C1 segment of cervical spinal cord (tissue), 14 donors: ENCODE measurements at regions not wholly inside any gene's neighbourhood (a gene's known extent, or its start where the extent isn't known, plus 50 kb on each side); places are given as distances from the start of the nearest gene placed in this dataset.
A peak's percentile ranks its signal among the peaks of the same experiment; 100 is the strongest.

Experiments
- DNase-seq, 14 donors: peaks; one replicate each; lab custom pipeline; 2025; lab: John Stamatoyannopoulos, UW

DNA sequence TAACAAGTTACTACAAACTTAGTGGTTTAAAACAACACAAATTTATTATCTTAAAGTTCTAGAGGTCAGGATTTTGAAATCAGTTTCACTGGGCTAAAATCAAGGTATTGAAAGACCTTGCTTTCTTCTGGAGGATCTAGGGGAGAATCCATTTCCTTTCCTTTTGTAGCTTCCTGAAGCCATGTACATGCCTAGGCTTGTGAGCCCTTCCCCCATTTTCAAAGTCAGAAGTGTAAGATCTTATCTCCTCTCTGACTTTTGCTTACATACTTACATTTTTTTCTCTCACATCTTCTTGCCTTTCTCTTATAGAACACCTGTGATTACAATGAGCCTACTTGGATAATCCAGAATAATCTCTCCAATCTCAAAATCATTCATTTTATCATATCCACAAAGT is 78.7 kb upstream of the MBOAT2 start:
- DNase-seq, result no peak

DNA sequence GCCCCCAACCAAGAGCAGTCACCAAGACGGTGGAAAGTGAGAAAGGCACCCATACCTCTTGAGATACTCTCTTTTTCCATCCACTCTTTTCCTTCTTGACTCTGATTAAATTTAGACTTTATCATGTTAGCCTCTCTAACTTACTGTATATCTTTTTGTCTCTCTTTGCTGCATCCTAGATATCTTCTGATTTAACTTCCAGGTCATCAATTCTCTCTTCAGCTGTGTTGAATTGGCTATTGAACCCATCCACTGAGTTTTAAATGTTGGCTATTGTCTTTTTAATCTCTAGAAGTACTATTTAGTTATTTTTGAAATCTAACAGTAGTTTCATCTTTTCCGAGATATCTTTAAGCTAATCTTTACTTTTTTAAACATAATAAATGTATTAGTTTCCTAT is 78.3 kb upstream of the MBOAT2 start:
- DNase-seq, result no peak

DNA sequence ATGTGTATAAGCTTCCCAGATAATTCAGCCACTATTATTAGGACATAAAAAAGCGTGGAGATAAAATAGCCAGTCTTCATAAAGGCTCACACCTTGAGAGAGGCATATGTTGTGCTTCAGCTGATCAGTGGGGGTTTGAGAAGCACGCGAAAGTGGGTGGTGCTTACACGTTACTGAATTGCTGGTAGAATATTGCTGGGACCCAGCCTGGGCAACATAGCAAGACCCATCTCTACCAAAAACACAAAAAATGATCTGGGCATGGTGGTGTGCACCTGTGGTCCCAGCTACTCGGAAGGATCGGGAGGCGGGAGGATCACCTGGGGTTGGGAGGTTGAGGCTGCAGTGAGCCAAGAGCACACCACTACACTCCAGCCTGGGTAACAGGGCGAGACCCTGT is 74.9 kb upstream of the MBOAT2 start:
- no peak for DNase-seq

DNA sequence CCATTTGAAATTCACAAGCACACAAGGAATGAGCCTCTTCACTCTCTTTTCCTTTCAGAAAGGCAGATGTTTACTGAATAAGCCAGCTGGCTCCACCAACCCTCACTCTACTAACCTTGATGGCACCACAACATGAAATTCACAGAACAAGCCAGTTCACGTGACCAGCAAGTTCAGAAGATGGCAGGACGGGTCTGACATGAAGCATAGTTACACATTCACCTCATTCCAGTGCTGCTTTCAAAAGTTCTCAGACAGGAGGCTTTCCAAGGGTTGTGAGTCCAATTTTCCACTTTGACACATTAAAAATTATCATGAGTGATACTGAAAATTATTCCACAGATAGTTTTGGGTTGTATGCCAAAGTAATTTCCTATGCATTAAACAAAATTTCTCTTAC is 74.2 kb upstream of the MBOAT2 start:
- DNase-seq, result no peak

DNA sequence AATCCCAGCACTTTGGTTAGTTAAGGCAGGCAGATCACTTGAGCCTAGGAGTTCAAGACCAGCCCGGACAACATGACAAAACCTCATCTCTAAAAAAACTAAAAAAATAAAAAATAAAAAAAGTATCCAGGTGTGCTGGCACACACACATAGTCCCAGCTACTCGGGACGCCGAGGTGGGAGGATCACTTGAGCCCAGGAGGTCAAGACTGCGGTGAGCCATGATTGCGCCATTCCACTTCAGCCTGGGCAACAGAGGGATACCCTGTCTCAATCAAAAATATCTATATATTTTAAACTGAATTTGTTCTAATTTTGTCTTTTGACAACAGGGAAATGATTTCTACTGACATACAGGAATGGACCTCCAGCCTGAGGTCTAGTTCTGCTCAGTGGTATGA is 73.3 kb upstream of the MBOAT2 start:
- DNase-seq, result no peak

DNA sequence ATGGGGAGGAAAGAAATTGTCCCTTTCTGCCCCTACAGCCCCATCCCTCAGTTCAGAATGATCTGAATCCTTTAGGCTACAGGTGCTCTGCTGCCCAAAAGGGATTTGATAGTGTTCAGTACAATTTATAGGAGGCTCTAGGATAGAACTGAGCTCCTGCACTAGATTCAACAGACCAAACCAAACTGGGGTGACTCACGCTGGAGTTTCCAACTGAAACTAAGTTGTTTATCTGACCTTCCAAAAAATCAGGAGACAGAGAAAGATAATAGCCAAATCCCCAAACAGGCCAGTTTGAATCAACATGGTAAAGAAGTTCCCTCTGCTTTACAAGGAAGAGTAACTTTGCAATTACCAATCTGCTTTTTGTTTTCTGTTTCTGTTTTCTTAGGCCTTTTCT is 72.7 kb upstream of the MBOAT2 start:
- no peak for DNase-seq

DNA sequence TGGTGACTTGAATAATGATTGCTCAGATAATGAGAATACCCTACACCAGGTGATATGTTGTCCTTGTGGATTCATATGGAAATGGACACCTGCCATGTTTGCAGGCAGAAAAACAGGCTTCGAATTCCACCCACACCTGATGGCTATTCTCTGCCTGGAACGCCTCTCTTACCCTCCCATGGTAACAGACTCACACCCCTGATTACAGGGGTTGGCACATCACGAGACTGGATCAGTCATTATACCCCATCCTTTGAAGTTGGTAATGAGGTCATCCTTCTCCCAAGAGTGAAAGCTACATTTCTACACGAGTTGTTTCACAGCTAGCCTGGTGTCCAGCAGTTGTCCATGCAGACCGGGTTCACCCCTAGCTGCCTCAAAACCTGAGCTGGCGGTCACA is 71.4 kb upstream of the MBOAT2 start:
- no peak for DNase-seq

DNA sequence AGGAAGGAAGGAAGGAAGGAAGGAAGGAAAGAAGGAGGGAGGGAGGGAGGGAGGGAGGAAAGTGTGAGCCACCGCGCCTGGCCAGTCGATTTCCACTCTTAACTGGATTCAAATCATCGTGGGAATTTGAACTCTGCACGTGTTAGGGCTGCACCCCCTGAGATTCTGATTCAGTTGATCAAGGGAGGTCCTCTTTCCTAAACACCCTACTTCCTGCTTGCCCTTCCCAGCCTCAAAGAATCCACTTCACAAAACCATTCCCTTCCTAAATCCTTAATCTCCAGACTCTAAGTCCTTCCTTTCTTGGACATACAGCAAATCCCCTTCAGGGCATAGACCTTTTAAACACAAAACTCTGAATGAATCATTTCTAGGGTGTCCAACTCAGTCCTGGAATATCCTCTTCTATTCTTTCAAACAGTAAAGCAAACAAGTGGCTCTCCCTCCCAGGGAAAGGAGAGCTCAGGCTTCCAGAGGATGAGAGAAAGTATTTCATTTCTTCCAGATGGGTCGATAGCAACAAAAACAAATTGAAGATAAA is 68.2 kb upstream of the MBOAT2 start:
- DNase-seq, result no peak

DNA sequence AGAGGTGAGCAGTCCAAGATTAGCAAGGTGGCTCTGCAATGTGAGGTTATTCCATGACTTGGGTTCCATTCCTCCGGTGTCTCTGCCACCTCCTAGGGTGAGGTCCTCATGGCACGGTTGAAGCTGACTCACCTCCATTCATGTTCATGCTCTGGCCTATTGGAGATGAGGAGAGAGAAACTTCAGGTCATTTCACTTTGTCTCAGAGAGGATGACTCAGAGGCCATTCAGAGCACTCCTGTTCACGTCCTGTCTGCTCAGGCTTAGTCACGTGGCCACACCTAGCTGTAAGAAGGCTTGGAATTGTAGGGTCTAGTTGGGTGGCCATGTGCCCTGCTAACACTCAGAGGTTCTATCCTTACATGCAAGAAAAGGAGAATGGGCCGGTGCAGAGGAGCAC is 67.5 kb upstream of the MBOAT2 start:
- no peak for DNase-seq

DNA sequence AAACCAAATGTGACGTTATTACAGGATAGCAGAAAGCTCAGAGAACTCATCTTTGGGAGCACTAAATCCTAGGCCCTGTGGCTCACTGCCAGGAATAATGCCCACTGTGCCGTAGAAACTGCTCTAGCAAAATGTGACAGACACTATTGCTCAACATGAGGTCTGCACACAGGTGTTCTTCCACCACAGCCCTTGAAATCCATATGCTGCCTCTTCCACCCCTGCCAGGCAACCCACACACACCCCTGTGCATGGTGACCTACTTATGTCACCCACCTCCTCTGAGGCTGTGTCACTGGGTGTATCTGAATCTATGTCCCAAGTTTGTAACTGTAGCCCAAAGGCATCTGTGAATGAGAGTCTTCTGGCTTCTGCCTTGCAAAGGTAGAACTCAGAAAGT is 66.1 kb upstream of the MBOAT2 start:
- DNase-seq, result peak in 1 of 14 donors; percentile 14

DNA sequence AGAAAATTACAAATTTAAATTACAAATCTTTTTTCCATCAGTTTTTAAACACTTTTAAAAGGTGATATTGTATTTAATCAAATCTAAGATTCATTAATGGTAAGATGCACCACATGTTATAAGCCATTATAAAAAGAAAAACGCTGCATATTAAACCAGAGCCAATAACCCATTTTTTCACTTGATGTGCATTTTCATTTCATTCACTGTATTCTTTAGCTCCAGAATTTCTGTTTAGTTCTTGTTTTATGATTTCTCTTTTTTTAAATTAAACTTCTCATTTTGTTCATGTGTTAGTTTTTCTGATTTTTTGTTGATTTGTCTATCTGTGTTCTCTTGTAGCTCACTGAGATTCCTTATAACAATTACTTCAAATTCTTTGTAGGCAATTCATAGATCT is 62.4 kb upstream of the MBOAT2 start:
- DNase-seq, result no peak

DNA sequence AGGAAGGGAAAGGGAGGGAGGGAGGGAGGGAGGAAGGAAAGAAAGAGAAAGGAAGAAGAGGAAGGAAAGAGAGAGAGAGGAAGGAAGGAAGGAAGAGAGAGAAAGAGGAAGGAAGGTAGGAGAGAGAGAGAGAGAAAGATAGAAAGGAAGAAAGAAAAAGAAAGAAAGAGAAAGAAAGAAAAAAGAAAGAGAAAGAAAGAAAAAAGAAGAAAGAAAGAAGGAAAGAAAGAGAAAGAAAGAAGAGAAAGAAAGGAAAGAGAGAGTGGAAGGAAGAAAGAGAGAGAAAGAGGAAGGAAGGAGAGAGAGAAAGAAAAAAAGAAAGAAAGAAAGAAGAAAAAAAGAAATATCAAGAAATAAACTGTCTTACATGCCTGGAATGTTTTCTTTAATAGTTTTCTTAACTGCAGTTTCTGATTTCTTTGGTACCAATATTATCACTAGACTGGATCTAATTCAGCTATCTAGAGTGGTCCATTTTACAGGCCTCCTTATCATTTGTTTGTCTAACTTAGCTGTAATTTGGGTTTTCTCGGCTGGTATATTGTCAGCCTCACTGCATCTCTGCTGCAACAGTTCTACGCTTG is 59.6 kb upstream of the MBOAT2 start:
- no peak for DNase-seq

DNA sequence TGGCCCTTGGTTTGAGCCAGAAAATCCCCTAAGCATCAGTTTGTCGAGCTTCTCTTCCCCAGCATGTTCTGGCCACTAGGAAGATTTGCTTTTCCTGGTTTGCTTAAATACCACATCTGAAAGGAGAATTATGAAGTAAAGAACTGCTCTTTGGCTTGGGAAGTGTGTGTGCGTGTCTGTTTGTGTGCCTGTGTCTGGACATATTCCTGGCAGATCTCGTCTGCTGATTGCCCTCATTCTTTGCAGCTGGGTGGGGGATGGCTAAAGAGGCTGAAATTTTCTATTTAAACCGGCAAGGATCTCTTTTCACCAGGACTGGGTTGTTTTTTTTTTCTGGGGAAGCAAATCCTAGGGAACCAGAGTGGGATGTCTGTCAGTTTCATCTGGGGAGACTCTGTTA is 57.3 kb upstream of the MBOAT2 start:
- DNase-seq, result no peak

DNA sequence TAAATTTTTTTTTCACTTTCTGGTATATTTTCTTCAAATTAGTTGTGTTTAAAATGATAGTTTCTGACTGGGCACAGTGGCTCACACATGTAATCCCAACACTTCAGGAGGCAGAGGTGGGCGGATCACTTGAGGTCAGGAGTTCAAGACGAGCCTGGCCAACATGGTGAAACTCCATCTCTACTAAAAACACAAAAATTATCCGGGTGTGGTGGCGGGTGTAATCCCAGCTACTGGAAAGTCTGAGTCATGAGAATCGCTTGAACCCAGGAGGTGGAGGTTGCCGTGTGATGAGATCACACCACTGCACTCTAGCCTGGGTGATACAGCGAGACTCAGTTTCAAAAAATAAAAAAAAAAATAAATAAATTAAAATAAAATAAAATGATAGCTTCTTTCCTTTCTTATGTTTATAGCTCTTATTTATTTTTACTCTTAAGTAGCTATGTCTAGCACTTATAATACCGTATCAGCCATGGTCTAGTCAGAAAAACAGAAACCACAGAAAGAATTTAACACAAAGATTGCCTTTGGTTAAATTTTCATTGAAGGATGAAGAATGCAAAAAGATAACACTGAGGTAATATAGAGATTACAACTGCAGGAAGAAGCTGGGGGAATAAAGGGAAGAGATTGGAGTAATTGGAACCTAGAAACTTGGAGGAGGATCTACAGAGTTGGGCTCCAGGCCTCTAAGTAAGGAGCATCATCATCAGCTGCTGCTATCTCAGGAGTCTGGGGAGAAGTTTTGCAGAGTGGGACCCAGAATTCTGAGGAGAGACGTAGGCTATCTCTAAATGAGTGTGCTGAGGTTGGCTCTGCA is 54.7 kb upstream of the MBOAT2 start:
- DNase-seq, result no peak

DNA sequence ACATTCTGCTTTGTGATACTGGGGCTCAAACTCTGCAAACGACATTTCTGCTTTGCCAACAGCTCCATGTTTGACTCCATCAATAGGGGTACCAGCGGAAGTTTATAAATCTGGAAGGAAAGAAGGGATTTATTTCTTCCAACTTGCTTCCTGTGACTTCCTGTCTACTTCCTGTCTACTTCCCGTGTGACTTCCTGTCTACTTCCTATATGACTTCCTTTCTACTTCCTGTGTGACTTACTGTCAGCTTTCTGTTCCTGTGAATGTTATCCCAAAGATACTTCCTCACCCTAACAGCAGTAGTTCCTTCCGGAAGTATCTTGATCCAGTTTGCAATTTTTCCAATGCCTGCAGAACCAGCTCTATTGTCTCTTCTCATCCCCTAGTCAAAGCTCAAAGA is 52.0 kb upstream of the MBOAT2 start:
- no peak for DNase-seq

DNA sequence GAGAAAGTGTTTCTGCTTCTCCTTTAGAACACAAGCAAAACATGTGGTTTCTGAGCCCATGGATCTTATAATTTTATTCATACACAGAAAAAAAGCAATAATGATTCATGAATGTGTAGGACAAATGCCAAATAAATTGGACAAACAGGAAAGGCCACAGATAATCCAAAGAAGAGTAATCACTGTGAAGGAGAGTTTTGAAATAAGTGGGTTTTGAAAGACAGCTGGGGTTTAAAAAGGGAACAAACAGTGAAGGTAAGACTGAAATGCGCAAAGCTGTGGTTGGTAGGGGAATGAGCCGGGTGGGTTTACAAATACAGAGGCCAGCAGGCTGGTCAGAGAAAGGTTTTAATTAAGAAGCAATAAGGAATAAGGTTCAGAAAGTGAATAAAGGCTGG is 50.0 kb upstream of the MBOAT2 start:
- DNase-seq, result no peak
